GM12878 (cell line): ENCODE measurements at regions not wholly inside any gene's neighbourhood (a gene's known extent, or its start where the extent isn't known, plus 50 kb on each side); places are given as distances from the start of the nearest gene placed in this dataset.
A peak's percentile ranks its signal among the peaks of the same experiment; 100 is the strongest.

Experiments used
- ATAC-seq: fragments of 200-7000 bp; cut with Tn5 transposase; 3 replicates; pipeline ENCODE4 v1.9.1; 2020; ENCODE audit warnings: mild to moderate bottlenecking, moderate library complexity
- BruUV-seq: library from RNA; stranded (reverse); fragments of 400-500 nt; replicated peaks from 2 replicates; lab custom pipeline; 2021; lab: Mats Ljungman, UMichigan
- CTCF ChIA-PET: fragments of 300-600 bp; sonication (Branson Sonifier 250); formaldehyde crosslinking; extraction: SDS; loops from one replicate; lab custom pipeline; 2021; ENCODE audit warnings: inconsistent platforms; lab: Yijun Ruan, JAX
- POLR2A ChIA-PET: fragments of 350-600 bp; formaldehyde crosslinking; extraction: SDS; loops from one replicate; lab custom pipeline; 2021; ENCODE audit warnings: inconsistent platforms; lab: Charles Lee
- RAD21 ChIA-PET: fragments of 300-600 bp; sonication (Branson Sonifier 250); formaldehyde crosslinking; loops from one replicate; lab custom pipeline; 2023; ENCODE audit warnings: antibody characterized with exemption; ENCODE audit not compliant: unreplicated experiment; lab: Charles Lee
- SMC1A ChIA-PET: fragments of 300-600 bp; sonication (Branson Sonifier 250); formaldehyde crosslinking; loops from one replicate; lab custom pipeline; 2023; ENCODE audit not compliant: unreplicated experiment, uncharacterized antibody; lab: Charles Lee
- DNase-seq: peaks from one replicate; pipeline ENCODE4 v3.0.0-alpha.2; 2011; ENCODE audit warnings: low read depth, low spot score
- FAIRE-seq: peaks from 3 replicates; lab custom pipeline; 2011; peaks lifted over from hg19 to GRCh38; lab: Jason Lieb, UNC
- H2AFZ ChIP-seq: 2 replicates; pipeline ENCODE4 v1.6.0; 2011; ENCODE audit warnings: low read depth, low read length, control low read depth; ENCODE audit not compliant: control insufficient read depth
- H3K27ac ChIP-seq: 2 replicates; pipeline ENCODE4 v1.5.1; 2011; ENCODE audit warnings: control low read depth; ENCODE audit not compliant: control insufficient read depth, insufficient read depth
- H3K27me3 ChIP-seq, 2 experiments: replicated peaks in 1 of 2; 2 replicates each; pipeline versions ENCODE4 v1.6.0 to v1.6.1; 2011; ENCODE audit warnings: low read length in 1 of 2; ENCODE audit not compliant: control insufficient read depth in 2 of 2, insufficient read depth in 2 of 2
- H3K36me3 ChIP-seq, 2 experiments: 2 replicates each; pipeline ENCODE4 v1.5.1; 2011; ENCODE audit warnings: low read length in 1 of 2; ENCODE audit not compliant: control insufficient read depth in 2 of 2, insufficient read depth in 2 of 2
- H3K4me1 ChIP-seq: 2 replicates; pipeline ENCODE4 v1.6.1; 2011; ENCODE audit warnings: mild to moderate bottlenecking, low read length, moderate library complexity, mixed read lengths; ENCODE audit not compliant: control insufficient read depth, insufficient read depth
- H3K4me2 ChIP-seq: 2 replicates; pipeline ENCODE4 v1.6.0; 2011; ENCODE audit warnings: control low read depth; ENCODE audit not compliant: control insufficient read depth, insufficient read depth
- H3K4me3 ChIP-seq: fragments of 200-600 bp; sonication (generic); 2 replicates; pipeline ENCODE4 v1.5.1; 2016
- H3K79me2 ChIP-seq: 2 replicates; pipeline ENCODE4 v1.6.0; 2011; ENCODE audit warnings: low read length; ENCODE audit not compliant: control insufficient read depth, insufficient read depth
- H3K9ac ChIP-seq: 2 replicates; pipeline ENCODE4 v1.8.0; 2011; ENCODE audit warnings: low read length, control low read depth, mixed read lengths; ENCODE audit not compliant: control insufficient read depth, insufficient read depth
- H3K9me3 ChIP-seq: replicated peaks from 3 replicates; pipeline ENCODE4 v1.5.1; 2011; ENCODE audit warnings: mild to moderate bottlenecking, low read length; ENCODE audit not compliant: control insufficient read depth, insufficient read depth
- H4K20me1 ChIP-seq: 2 replicates; pipeline ENCODE4 v1.6.0; 2011; ENCODE audit not compliant: control insufficient read depth, insufficient read depth
- BCL11A ChIP-seq: IDR thresholded peaks from 2 replicates; pipeline ENCODE4 v1.6.1; 2011; ENCODE audit warnings: low read depth, low read length
- EZH2 ChIP-seq: IDR thresholded peaks from 2 replicates; pipeline ENCODE4 v1.6.1; 2012; ENCODE audit warnings: low read depth, mild to moderate bottlenecking, control low read depth, inconsistent platforms, low read length, borderline replicate concordance; ENCODE audit not compliant: control insufficient read depth
- KLF5 ChIP-seq: fragments of 450-650 bp; IDR thresholded peaks from 2 replicates; pipeline ENCODE4 v1.6.1; 2014; ENCODE audit warnings: mild to moderate bottlenecking; ENCODE audit not compliant: partially characterized antibody
- MXI1 ChIP-seq: fragments of 150-350 bp; IDR thresholded peaks from 2 replicates; pipeline ENCODE4 v1.6.1; 2011; ENCODE audit warnings: low read depth, mild to moderate bottlenecking, inconsistent platforms, low read length, improper control_type of control experiment
- MYC ChIP-seq: IDR thresholded peaks from 2 replicates; pipeline ENCODE4 v1.6.1; 2011; ENCODE audit warnings: mild to moderate bottlenecking, low read length, moderate library complexity, inconsistent platforms; ENCODE audit not compliant: insufficient read depth, insufficient replicate concordance, insufficient read length, severe bottlenecking
- NRF1 ChIP-seq: conservative IDR thresholded peaks from 2 replicates; pipeline ENCODE4 v1.6.1; 2011; ENCODE audit warnings: mild to moderate bottlenecking, low read depth, low read length, improper control_type of control experiment
- PKNOX1 ChIP-seq: fragments of 450-650 bp; IDR thresholded peaks from 2 replicates; pipeline ENCODE4 v1.6.1; 2016; ENCODE audit warnings: mild to moderate bottlenecking
- RUNX3 ChIP-seq: IDR thresholded peaks from 2 replicates; pipeline ENCODE4 v1.6.1; 2012; ENCODE audit warnings: low read length, inconsistent platforms
- ZBTB40 ChIP-seq: fragments of 450-650 bp; IDR thresholded peaks from 2 replicates; pipeline ENCODE4 v1.6.1; 2016; ENCODE audit warnings: mild to moderate bottlenecking, moderate library complexity, borderline replicate concordance
- ZNF384 ChIP-seq: IDR thresholded peaks from 2 replicates; pipeline ENCODE4 v1.6.1; 2012; ENCODE audit warnings: low read depth, mild to moderate bottlenecking, low read length, improper control_type of control experiment, borderline replicate concordance
- WGBS: methylation state at CpG from one replicate; pipeline ENCODE4 v1.1.6; 2016; ENCODE audit warnings: low lambda C conversion rate; ENCODE audit not compliant: insufficient replicate concordance, insufficient coverage; ENCODE audit errors: missing lambda C conversion rate; 5-methylcytosine and 5-hydroxymethylcytosine counted together
- in situ Hi-C: fragments of 300-500 bp; cut with MboI; formaldehyde crosslinking; loops from 9 replicates; pipeline ENCODE4 v1.14.3; 2018; ENCODE audit warnings: mixed read lengths
- intact Hi-C: fragments of 100-400 bp; cut with micrococcal nuclease; formaldehyde crosslinking; loops from one replicate; pipeline ENCODE4 v1.14.2; 2022; ENCODE audit not compliant: unreplicated experiment
- TF ChIP-seq, protein P1 (sequence below): fragments of 450-650 bp; IDR thresholded peaks from 2 replicates; pipeline ENCODE4 v1.6.1; 2017; ENCODE audit warnings: mild to moderate bottlenecking, low read depth, inconsistent platforms; ENCODE audit not compliant: poor library complexity, severe bottlenecking
- TF ChIP-seq, protein P2 (sequence below): IDR thresholded peaks from 2 replicates; pipeline ENCODE4 v1.6.1; 2011; ENCODE audit warnings: low read depth, mild to moderate bottlenecking, low read length, moderate library complexity, borderline replicate concordance; ENCODE audit errors: extremely low read depth
- TF ChIP-seq, protein P3 (sequence below): fragments of 450-650 bp; formaldehyde crosslinking; IDR thresholded peaks from 2 replicates; pipeline ENCODE4 v1.4.0; 2022; ENCODE audit warnings: mild to moderate bottlenecking, moderate library complexity

DNA sequence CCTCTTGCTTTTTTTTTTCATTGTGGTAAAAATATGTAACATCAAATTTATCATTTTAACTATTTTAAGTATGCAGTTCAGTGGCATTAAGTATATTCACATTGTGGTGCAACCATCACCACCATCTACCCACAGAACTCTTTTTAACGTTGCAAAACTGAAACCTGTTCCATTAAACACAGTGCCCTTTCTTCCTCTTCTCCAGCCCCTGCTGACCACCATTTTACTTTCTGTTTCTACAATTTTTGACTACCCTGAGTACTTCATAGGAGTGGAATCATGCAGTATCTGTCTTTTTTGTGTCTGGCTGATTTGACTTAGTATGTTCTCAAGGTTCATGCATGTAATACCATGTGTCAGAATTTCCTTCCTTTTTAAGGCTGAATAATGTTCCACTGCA is 153.1 kb downstream of the FGF9 start:
- DNase-seq (no peak), ATAC-seq (peak; percentile 50), FAIRE-seq (no peak)
- H3K9me3 ChIP-seq = no peaks in the 10 kb centered on the region
- BruUV-seq = no TSS peak
- H3K27ac ChIP-seq = no peak overlapping the region
- no peaks in the 10 kb centered on the region for H4K20me1 ChIP-seq
- POLR2A ChIA-PET = no interaction called here
- WGBS = 6% methylated on average over 1 of the region's 1 CpG
- SMC1A ChIA-PET = no interaction called here
- no peaks in the 10 kb centered on the region for H3K4me1 ChIP-seq
- in situ Hi-C loops (no loop called here), intact Hi-C loops (no loop called here)
- no peaks in the 10 kb centered on the region for H3K27me3 ChIP-seq
- no peak overlapping the region for H3K9ac ChIP-seq
- H3K4me3 ChIP-seq = no peak overlapping the region
- no peaks in the 10 kb centered on the region for H3K36me3 ChIP-seq
- CTCF ChIA-PET = no interaction called here
- RAD21 ChIA-PET = no interaction called here
- H2AFZ ChIP-seq = no peak overlapping the region
- H3K4me2 ChIP-seq = no peak overlapping the region
- H3K79me2 ChIP-seq = no peaks in the 10 kb centered on the region
- TF ChIP-seq MYC (no peak), NRF1 (no peak), BCL11A (no peak), ZBTB40 (no peak), RUNX3 (no peak), PKNOX1 (no peak), ZNF384 (no peak), EZH2 (no peak), MXI1 (no peak), KLF5 (no peak)
- TF ChIP-seq, protein P1, sequence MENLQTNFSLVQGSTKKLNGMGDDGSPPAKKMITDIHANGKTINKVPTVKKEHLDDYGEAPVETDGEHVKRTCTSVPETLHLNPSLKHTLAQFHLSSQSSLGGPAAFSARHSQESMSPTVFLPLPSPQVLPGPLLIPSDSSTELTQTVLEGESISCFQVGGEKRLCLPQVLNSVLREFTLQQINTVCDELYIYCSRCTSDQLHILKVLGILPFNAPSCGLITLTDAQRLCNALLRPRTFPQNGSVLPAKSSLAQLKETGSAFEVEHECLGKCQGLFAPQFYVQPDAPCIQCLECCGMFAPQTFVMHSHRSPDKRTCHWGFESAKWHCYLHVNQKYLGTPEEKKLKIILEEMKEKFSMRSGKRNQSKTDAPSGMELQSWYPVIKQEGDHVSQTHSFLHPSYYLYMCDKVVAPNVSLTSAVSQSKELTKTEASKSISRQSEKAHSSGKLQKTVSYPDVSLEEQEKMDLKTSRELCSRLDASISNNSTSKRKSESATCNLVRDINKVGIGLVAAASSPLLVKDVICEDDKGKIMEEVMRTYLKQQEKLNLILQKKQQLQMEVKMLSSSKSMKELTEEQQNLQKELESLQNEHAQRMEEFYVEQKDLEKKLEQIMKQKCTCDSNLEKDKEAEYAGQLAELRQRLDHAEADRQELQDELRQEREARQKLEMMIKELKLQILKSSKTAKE = no peak
- TF ChIP-seq, protein P2, sequence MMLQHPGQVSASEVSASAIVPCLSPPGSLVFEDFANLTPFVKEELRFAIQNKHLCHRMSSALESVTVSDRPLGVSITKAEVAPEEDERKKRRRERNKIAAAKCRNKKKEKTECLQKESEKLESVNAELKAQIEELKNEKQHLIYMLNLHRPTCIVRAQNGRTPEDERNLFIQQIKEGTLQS = no peak
- TF ChIP-seq, protein P3, sequence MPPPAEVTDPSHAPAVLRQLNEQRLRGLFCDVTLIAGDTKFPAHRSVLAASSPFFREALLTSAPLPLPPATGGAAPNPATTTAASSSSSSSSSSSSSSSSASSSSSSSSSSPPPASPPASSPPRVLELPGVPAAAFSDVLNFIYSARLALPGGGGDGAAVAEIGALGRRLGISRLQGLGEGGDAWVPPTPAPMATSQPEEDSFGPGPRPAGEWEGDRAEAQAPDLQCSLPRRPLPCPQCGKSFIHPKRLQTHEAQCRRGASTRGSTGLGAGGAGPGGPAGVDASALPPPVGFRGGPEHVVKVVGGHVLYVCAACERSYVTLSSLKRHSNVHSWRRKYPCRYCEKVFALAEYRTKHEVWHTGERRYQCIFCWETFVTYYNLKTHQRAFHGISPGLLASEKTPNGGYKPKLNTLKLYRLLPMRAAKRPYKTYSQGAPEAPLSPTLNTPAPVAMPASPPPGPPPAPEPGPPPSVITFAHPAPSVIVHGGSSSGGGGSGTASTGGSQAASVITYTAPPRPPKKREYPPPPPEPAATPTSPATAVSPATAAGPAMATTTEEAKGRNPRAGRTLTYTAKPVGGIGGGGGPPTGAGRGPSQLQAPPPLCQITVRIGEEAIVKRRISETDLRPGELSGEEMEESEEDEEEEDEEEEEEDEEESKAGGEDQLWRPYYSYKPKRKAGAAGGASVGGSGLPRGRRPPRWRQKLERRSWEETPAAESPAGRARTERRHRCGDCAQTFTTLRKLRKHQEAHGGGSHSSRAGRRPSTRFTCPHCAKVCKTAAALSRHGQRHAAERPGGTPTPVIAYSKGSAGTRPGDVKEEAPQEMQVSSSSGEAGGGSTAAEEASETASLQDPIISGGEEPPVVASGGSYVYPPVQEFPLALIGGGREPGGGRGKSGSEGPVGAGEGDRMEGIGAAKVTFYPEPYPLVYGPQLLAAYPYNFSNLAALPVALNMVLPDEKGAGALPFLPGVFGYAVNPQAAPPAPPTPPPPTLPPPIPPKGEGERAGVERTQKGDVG (CRISPR knock-in tag) = no peak
